SJSA1 (cell line): ENCODE measurements at regions not wholly inside any gene's neighbourhood (a gene's known extent, or its start where the extent isn't known, plus 50 kb on each side); places are given as distances from the start of the nearest gene placed in this dataset.
A peak's percentile ranks its signal among the peaks of the same experiment; 100 is the strongest.
"Not testable (repeated sequence)": the region's sequence is repeated elsewhere in the genome, so short reads cannot be mapped to it uniquely, and the experiment has no call there.

Experiments
- DNase-seq, 2 experiments: peaks; one replicate each; pipeline ENCODE4 v3.0.0-alpha.2; 2015 to 2020; ENCODE audit warnings: low spot score in 2 of 2, low read depth in 1 of 2
- H3K27ac ChIP-seq: fragments of 250-450 bp; sonication (Bioruptor Pico); 2 replicates; pipeline ENCODE4 v1.5.1; 2020; ENCODE audit warnings: mild to moderate bottlenecking, moderate library complexity
- H3K27me3 ChIP-seq: fragments of 250-450 bp; sonication (Bioruptor Pico); replicated peaks from 2 replicates; pipeline ENCODE4 v1.5.1; 2020; ENCODE audit warnings: mild to moderate bottlenecking, moderate library complexity
- H3K36me3 ChIP-seq: fragments of 250-450 bp; sonication (Bioruptor Pico); 2 replicates; pipeline ENCODE4 v1.5.1; 2020; ENCODE audit warnings: mild to moderate bottlenecking
- H3K4me1 ChIP-seq: fragments of 250-450 bp; sonication (Bioruptor Pico); replicated peaks from 2 replicates; pipeline ENCODE4 v1.6.1; 2021; ENCODE audit warnings: mild to moderate bottlenecking
- H3K4me3 ChIP-seq: fragments of 250-450 bp; sonication (Bioruptor Pico); 2 replicates; pipeline ENCODE4 v1.5.1; 2020; ENCODE audit warnings: mild to moderate bottlenecking
- H3K9me3 ChIP-seq: fragments of 250-450 bp; sonication (Bioruptor Pico); replicated peaks from 2 replicates; pipeline ENCODE4 v1.5.1; 2020; ENCODE audit warnings: mild to moderate bottlenecking

GRCh38 chr10:58058683-58059082 is 209.0 kb downstream of the IPMK start:
- not testable (repeated sequence) for H3K27ac ChIP-seq, H3K9me3 ChIP-seq, H3K4me1 ChIP-seq, H3K27me3 ChIP-seq, DNase-seq, H3K4me3 ChIP-seq, H3K36me3 ChIP-seq

GRCh38 chr10:58054881-58055280 is 212.8 kb downstream of the IPMK start:
- Histone ChIP-seq H3K27me3 (0 out of 2 replicates have a peak, but pooled peaks cover 2% of the 10 kb centered on the region), H3K36me3 (no peaks in the 10 kb centered on the region), H3K9me3 (no peaks in the 10 kb centered on the region), H3K4me1 (no peaks in the 10 kb centered on the region), H3K4me3 (no peak overlapping the region), H3K27ac (no peak overlapping the region)
- no peak for DNase-seq

GRCh38 chr10:58052772-58053171 is 214.9 kb downstream of the IPMK start:
- Histone ChIP-seq H3K4me3 (no peak overlapping the region), H3K4me1 (no peaks in the 10 kb centered on the region), H3K36me3 (no peaks in the 10 kb centered on the region), H3K9me3 (no peaks in the 10 kb centered on the region), H3K27ac (no peak overlapping the region), H3K27me3 (0 out of 2 replicates have a peak, but pooled peaks cover 2% of the 10 kb centered on the region)
- DNase-seq: no peak

- Histone ChIP-seq H3K36me3 (no peaks in the 10 kb centered on the region), H3K27me3 (0 out of 2 replicates have a peak, but pooled peaks cover 2% of the 10 kb centered on the region), H3K9me3 (no peaks in the 10 kb centered on the region), H3K27ac (no peak overlapping the region), H3K4me3 (no peak overlapping the region), H3K4me1 (no peaks in the 10 kb centered on the region)
- DNase-seq: no peak
These were observed 217.1 kb downstream of the IPMK start for GRCh38 chr10:58050575-58050974.

- Histone ChIP-seq H3K9me3 (no peaks in the 10 kb centered on the region), H3K4me3 (no peak overlapping the region), H3K27me3 (no peaks in the 10 kb centered on the region), H3K4me1 (no peaks in the 10 kb centered on the region), H3K36me3 (no peaks in the 10 kb centered on the region), H3K27ac (no peak overlapping the region)
- no peak for DNase-seq
These were observed 218.8 kb downstream of the IPMK start for GRCh38 chr10:58048936-58049335.

GRCh38 chr10:58044072-58044471 is 223.6 kb downstream of the IPMK start:
- no peaks in the 10 kb centered on the region for H3K27me3 ChIP-seq
- no peaks in the 10 kb centered on the region for H3K9me3 ChIP-seq
- H3K36me3 ChIP-seq: no peaks in the 10 kb centered on the region
- no peak overlapping the region for H3K4me3 ChIP-seq
- no peak overlapping the region for H3K27ac ChIP-seq
- no peak for DNase-seq
- H3K4me1 ChIP-seq: no peaks in the 10 kb centered on the region

- H3K9me3 ChIP-seq: no peaks in the 10 kb centered on the region
- H3K4me1 ChIP-seq: no peaks in the 10 kb centered on the region
- no peak overlapping the region for H3K4me3 ChIP-seq
- H3K27me3 ChIP-seq: no peaks in the 10 kb centered on the region
- no peaks in the 10 kb centered on the region for H3K36me3 ChIP-seq
- no peak overlapping the region for H3K27ac ChIP-seq
- DNase-seq: no peak
These were observed 225.8 kb downstream of the IPMK start for GRCh38 chr10:58041901-58042300.

- no peak overlapping the region for H3K4me3 ChIP-seq
- H3K27ac ChIP-seq: 0 out of 2 replicates have a peak overlapping the region, but pooled peaks have one; percentile 60
- H3K36me3 ChIP-seq: no peaks in the 10 kb centered on the region
- H3K27me3 ChIP-seq: no peaks in the 10 kb centered on the region
- no peaks in the 10 kb centered on the region for H3K9me3 ChIP-seq
- peaks cover 32% of the 10 kb centered on the region for H3K4me1 ChIP-seq
- no peak for DNase-seq
These were observed 237.5 kb downstream of the IPMK start for GRCh38 chr10:58030208-58030607.

GRCh38 chr10:58028597-58029366 is 238.9 kb downstream of the IPMK start:
- Histone ChIP-seq H3K36me3 (no peaks in the 10 kb centered on the region), H3K4me3 (no peak overlapping the region), H3K27ac (peak overlapping the region; percentile 60), H3K4me1 (peaks cover 43% of the 10 kb centered on the region), H3K27me3 (no peaks in the 10 kb centered on the region), H3K9me3 (no peaks in the 10 kb centered on the region)
- DNase-seq: peak; percentile 64 to 87

GRCh38 chr10:58027426-58027825 is 240.3 kb downstream of the IPMK start:
- Histone ChIP-seq H3K4me3 (no peak overlapping the region), H3K4me1 (peaks cover 52% of the 10 kb centered on the region), H3K27ac (peak overlapping the region; percentile 60; the same call in 1 of the 2 replicates), H3K27me3 (no peaks in the 10 kb centered on the region), H3K36me3 (no peaks in the 10 kb centered on the region), H3K9me3 (no peaks in the 10 kb centered on the region)
- peak in 1 of 2 experiments; percentile 35 for DNase-seq

GRCh38 chr10:58026036-58026435 is 241.7 kb downstream of the IPMK start:
- H3K9me3 ChIP-seq: no peaks in the 10 kb centered on the region
- no peaks in the 10 kb centered on the region for H3K36me3 ChIP-seq
- no peak for DNase-seq
- no peak overlapping the region for H3K4me3 ChIP-seq
- no peak overlapping the region for H3K27ac ChIP-seq
- H3K27me3 ChIP-seq: no peaks in the 10 kb centered on the region
- peaks cover 52% of the 10 kb centered on the region for H3K4me1 ChIP-seq

- H3K36me3 ChIP-seq: no peaks in the 10 kb centered on the region
- H3K4me1 ChIP-seq: peaks cover 35% of the 10 kb centered on the region
- H3K27me3 ChIP-seq: no peaks in the 10 kb centered on the region
- H3K9me3 ChIP-seq: no peaks in the 10 kb centered on the region
- peak overlapping the region; percentile 70 for H3K27ac ChIP-seq
- H3K4me3 ChIP-seq: no peak overlapping the region
- peak; percentile 50 to 91 for DNase-seq
These were observed 244.2 kb downstream of the IPMK start for GRCh38 chr10:58023341-58024073.

- peaks cover 22% of the 10 kb centered on the region for H3K4me1 ChIP-seq
These were observed 247.7 kb downstream of the IPMK start for GRCh38 chr10:58019863-58020537.

More at GRCh38 chr10:58019863-58020537, 247.7 kb downstream of the IPMK start:
- H3K36me3 ChIP-seq: no peaks in the 10 kb centered on the region
- no peak for DNase-seq
- no peak overlapping the region for H3K4me3 ChIP-seq
- no peak overlapping the region for H3K27ac ChIP-seq
- H3K9me3 ChIP-seq: no peaks in the 10 kb centered on the region
- no peaks in the 10 kb centered on the region for H3K27me3 ChIP-seq
